ENCODE measurements at regions not wholly inside any gene's neighbourhood (a gene's known extent, or its start where the extent isn't known, plus 50 kb on each side); places are given as distances from the start of the nearest gene placed in this dataset.

- Histone ChIP-seq H4K20me1 (ENCODE audit: insufficient read depth, low read length) (no peaks in the 10 kb centered on the region), H2AFZ (ENCODE audit: low read length) (no peak overlapping the region), H3K27ac (ENCODE audit: extremely low read length, insufficient read depth, low read length) (no peak overlapping the region), H3K4me3 (replicated peaks in 1 of 3; ENCODE audit: insufficient read depth in 1 of 3, low read depth in 2 of 3, low read length in 3 of 3) (no peak overlapping the region), H3K9ac (ENCODE audit: insufficient read depth, low read depth, low read length) (no peak overlapping the region), H3K4me2 (ENCODE audit: low read depth, low read length) (no peak overlapping the region), H3K36me3 (replicated peaks in 1 of 2; ENCODE audit: control insufficient read depth in 1 of 2, insufficient read depth in 2 of 2, low read length in 2 of 2) (no peaks in the 10 kb centered on the region), H3K79me2 (ENCODE audit: insufficient read depth, low read length) (no peaks in the 10 kb centered on the region), H3K27me3 (ENCODE audit: control insufficient read depth in 1 of 2, insufficient read depth in 2 of 2, low read length in 2 of 2) (peaks cover 1 to 58% of the 10 kb centered on the region in 2 experiments; a peak in 3 of 5 replicates), H3K4me1 (ENCODE audit: insufficient read depth, low read length) (no peaks in the 10 kb centered on the region), H3K9me3 (ENCODE audit: low read length) (no peaks in the 10 kb centered on the region)
- no peak for FAIRE-seq
- CTCF ChIA-PET (ENCODE audit: low intra/inter-chr PET ratio, low total read pairs), result no interaction called here
- intact Hi-C loops (cut with micrococcal nuclease; ENCODE audit: unreplicated experiment) (no loop called here), in situ Hi-C loops (cut with HindIII; ENCODE audit: extremely low pct_ligation_motif_present, low pct_unique_long_range_greater_than_20kb) (no loop called here)
- ATAC-seq, result no peak
- POLR2A ChIA-PET, result no interaction called here
- DNase-seq (ENCODE audit: low spot score), result no peak
- WGBS (ENCODE audit: low lambda C conversion rate), result 3% methylated on average over 3 of the region's 5 CpGs
- no TSS peak for BruUV-seq (replicated peaks)
- TF ChIP-seq RARA (CRISPR knock-in tag; IDR thresholded peaks at IDR 0.05) (no peak), ZSCAN21 (CRISPR knock-in tag; IDR thresholded peaks at IDR 0.05; ENCODE audit: borderline replicate concordance) (no peak), ZNF576 (CRISPR knock-in tag; IDR thresholded peaks at IDR 0.05) (no peak), ZNF883 (CRISPR knock-in tag; IDR thresholded peaks at IDR 0.05; ENCODE audit: not compliant biosample characterization) (no peak), NKX3-1 (CRISPR knock-in tag; IDR thresholded peaks at IDR 0.05) (no peak), ZKSCAN1 (IDR thresholded peaks at IDR 0.05; ENCODE audit: low read length) (no peak), MEIS1 (CRISPR knock-in tag; IDR thresholded peaks at IDR 0.05; ENCODE audit: borderline replicate concordance) (no peak), GLI4 (CRISPR knock-in tag; IDR thresholded peaks at IDR 0.05; ENCODE audit: borderline replicate concordance) (no peak), KIAA2018 (CRISPR knock-in tag; IDR thresholded peaks at IDR 0.05; ENCODE audit: borderline replicate concordance) (no peak), MAF1 (CRISPR knock-in tag; IDR thresholded peaks at IDR 0.05; ENCODE audit: borderline replicate concordance) (no peak), ZNF446 (CRISPR knock-in tag; IDR thresholded peaks at IDR 0.05) (no peak), TBP (CRISPR knock-in tag; IDR thresholded peaks at IDR 0.05) (no peak), ZNF761 (CRISPR knock-in tag; conservative IDR thresholded peaks at IDR 0.05) (no peak), KAT7 (CRISPR knock-in tag; IDR thresholded peaks at IDR 0.05; ENCODE audit: borderline replicate concordance) (no peak), ZNF501 (CRISPR knock-in tag; IDR thresholded peaks at IDR 0.05) (no peak), ZNF20 (CRISPR knock-in tag; IDR thresholded peaks at IDR 0.05) (no peak), HDAC2 (CRISPR knock-in tag; IDR thresholded peaks at IDR 0.05) (no peak), ZBTB14 (CRISPR knock-in tag; IDR thresholded peaks at IDR 0.05) (no peak)
Observed at GRCh38 chr11:119889111-119889510, 160.1 kb upstream of the NECTIN1 start.

Measured in HepG2 (cell line).